Keratinocyte (primary cell): ENCODE measurements at regions not wholly inside any gene's neighbourhood (a gene's known extent, or its start where the extent isn't known, plus 50 kb on each side); places are given as distances from the start of the nearest gene placed in this dataset.

Experiments used
- DNase-seq: peaks from one replicate; pipeline ENCODE4 v3.0.0-alpha.2; 2011; ENCODE audit warnings: low read depth, missing footprints, low spot score
- FAIRE-seq: peaks from 2 replicates; lab custom pipeline; 2011; peaks lifted over from hg19 to GRCh38; lab: Jason Lieb, UNC
- H2AFZ ChIP-seq: 2 replicates; pipeline ENCODE4 v1.6.0; 2012; ENCODE audit warnings: low read length, control low read depth, inconsistent platforms; ENCODE audit not compliant: control insufficient read depth
- H3K27ac ChIP-seq: 2 replicates; pipeline ENCODE4 v1.5.1; 2011; ENCODE audit warnings: low read length; ENCODE audit not compliant: control insufficient read depth, insufficient read depth
- H3K27me3 ChIP-seq: 3 replicates; pipeline ENCODE4 v1.6.0; 2011; ENCODE audit warnings: low read length; ENCODE audit not compliant: control insufficient read depth, insufficient read depth; ENCODE audit errors: extremely low read depth
- H3K36me3 ChIP-seq, 2 experiments: 2 replicates in 1 of 2; 3 replicates in 1 of 2; pipeline ENCODE4 v1.5.1; 2011; ENCODE audit warnings: low read length in 2 of 2, mild to moderate bottlenecking in 1 of 2; ENCODE audit not compliant: control insufficient read depth in 2 of 2, insufficient read depth in 2 of 2; ENCODE audit errors: extremely low read depth in 1 of 2
- H3K4me1 ChIP-seq: 3 replicates; pipeline ENCODE4 v1.5.1; 2011; ENCODE audit warnings: low read length; ENCODE audit not compliant: control insufficient read depth, insufficient read depth; ENCODE audit errors: extremely low read depth
- H3K4me2 ChIP-seq: 3 replicates; pipeline ENCODE4 v1.6.0; 2011; ENCODE audit warnings: low read depth, low read length; ENCODE audit not compliant: control insufficient read depth, insufficient read depth; ENCODE audit errors: extremely low read depth
- H3K4me3 ChIP-seq, 3 experiments: fragments of 200-600 bp in 1 of 3; sonication (generic) in 1 of 3; 2 replicates in 2 of 3; 3 replicates in 1 of 3; pipeline ENCODE4 v1.5.1; 2011 to 2016; ENCODE audit warnings: low read length in 3 of 3, mild to moderate bottlenecking in 3 of 3, control low read depth in 2 of 3, inconsistent platforms in 1 of 3, low read depth in 1 of 3, mixed read lengths in 1 of 3, mixed run types in 1 of 3, moderate library complexity in 1 of 3; ENCODE audit not compliant: control insufficient read depth in 2 of 3, insufficient read depth in 2 of 3; ENCODE audit errors: extremely low read depth in 1 of 3
- H3K79me2 ChIP-seq: 2 replicates; pipeline ENCODE4 v1.6.0; 2012; ENCODE audit warnings: low read length; ENCODE audit not compliant: control insufficient read depth, insufficient read depth
- H3K9ac ChIP-seq: 3 replicates; pipeline ENCODE4 v1.6.0; 2011; ENCODE audit warnings: low read length; ENCODE audit not compliant: control insufficient read depth, insufficient read depth; ENCODE audit errors: extremely low read depth
- H3K9me1 ChIP-seq: 3 replicates; pipeline ENCODE4 v1.6.0; 2011; ENCODE audit warnings: low read length; ENCODE audit not compliant: control insufficient read depth, insufficient read depth; ENCODE audit errors: extremely low read depth
- H3K9me3 ChIP-seq: 2 replicates; pipeline ENCODE4 v1.5.1; 2012; ENCODE audit warnings: low read depth, low read length; ENCODE audit not compliant: control insufficient read depth
- H4K20me1 ChIP-seq: 3 replicates; pipeline ENCODE4 v1.6.0; 2011; ENCODE audit warnings: low read length; ENCODE audit not compliant: control insufficient read depth, insufficient read depth; ENCODE audit errors: extremely low read depth
- CTCF ChIP-seq, 3 experiments: IDR thresholded peaks in 1 of 3; conservative IDR thresholded peaks in 1 of 3; optimal IDR thresholded peaks in 1 of 3; 2 replicates in 2 of 3; 3 replicates in 1 of 3; pipeline versions ENCODE3 to v1.5.1; 2011; ENCODE audit warnings: low read length in 3 of 3, mild to moderate bottlenecking in 3 of 3, moderate library complexity in 2 of 3, control low read depth in 1 of 3, inconsistent platforms in 1 of 3; ENCODE audit not compliant: insufficient read depth in 2 of 3; ENCODE audit errors: extremely low read depth in 1 of 3
- EZH2 ChIP-seq: IDR thresholded peaks from one replicate; pipeline ENCODE4 v1.6.1; 2012; ENCODE audit warnings: inconsistent platforms, mild to moderate bottlenecking, low read length, moderate library complexity
- dilution Hi-C: fragments of 300-500 bp; cut with MboI; formaldehyde crosslinking; loops from one replicate; pipeline ENCODE4 v1.7.0; 2020; ENCODE audit warnings: low sequenced_read_pairs; ENCODE audit not compliant: extremely low pct_ligation_motif_present

DNA sequence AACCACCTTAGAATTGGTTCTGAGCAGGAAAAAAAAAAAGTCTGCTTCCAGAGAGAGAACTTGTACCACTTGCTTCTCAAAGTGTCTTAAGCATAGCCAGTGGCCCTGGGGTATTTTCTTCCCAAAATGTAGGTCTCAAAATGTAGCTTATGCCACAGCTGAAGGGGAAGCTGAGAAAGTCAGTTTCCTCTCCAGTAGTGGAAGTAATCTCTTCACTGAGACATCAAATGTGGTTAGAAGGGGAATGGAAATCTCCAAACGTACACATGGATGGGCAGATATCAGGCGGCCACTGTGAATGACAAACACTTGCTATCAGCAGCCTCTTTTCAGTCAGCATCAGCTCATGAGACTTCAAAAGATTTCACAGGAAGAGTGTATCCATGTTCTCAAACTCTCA lies 841.2 kb downstream of the TUSC7 start:
- no peaks in the 10 kb centered on the region for H3K36me3 ChIP-seq
- no peaks in the 10 kb centered on the region for H3K27me3 ChIP-seq
- no peaks in the 10 kb centered on the region for H3K79me2 ChIP-seq
- dilution Hi-C loops = no loop called here
- no peak overlapping the region for H3K4me2 ChIP-seq
- peaks cover 5% of the 10 kb centered on the region for H3K4me1 ChIP-seq
- FAIRE-seq = no peak
- no peak for DNase-seq
- H3K9ac ChIP-seq = no peak overlapping the region
- no peak overlapping the region for H3K4me3 ChIP-seq
- no peaks in the 10 kb centered on the region for H4K20me1 ChIP-seq
- no peak overlapping the region for H3K27ac ChIP-seq
- no peak for TF ChIP-seq CTCF (optimal IDR thresholded peaks at IDR 0.05 in 1 of 3, IDR thresholded peaks at IDR 0.05 in 1 of 3, conservative IDR thresholded peaks at IDR 0.05 in 1 of 3; ENCODE audit: extremely low read depth in 1 of 3, insufficient read depth in 2 of 3, low read length in 3 of 3)
- no peak for TF ChIP-seq EZH2
- no peaks in the 10 kb centered on the region for H3K9me1 ChIP-seq
- no peaks in the 10 kb centered on the region for H3K9me3 ChIP-seq
- no peak overlapping the region for H2AFZ ChIP-seq

- Histone ChIP-seq H3K36me3 (no peaks in the 10 kb centered on the region), H3K4me2 (no peak overlapping the region), H3K4me1 (peaks cover 3% of the 10 kb centered on the region), H3K79me2 (no peaks in the 10 kb centered on the region), H3K9me1 (no peaks in the 10 kb centered on the region), H3K4me3 (no peak overlapping the region), H3K27me3 (no peaks in the 10 kb centered on the region), H3K9ac (no peak overlapping the region), H3K27ac (no peak overlapping the region), H2AFZ (no peak overlapping the region), H4K20me1 (no peaks in the 10 kb centered on the region), H3K9me3 (no peaks in the 10 kb centered on the region)
- TF ChIP-seq EZH2 = no peak
- TF ChIP-seq CTCF (optimal IDR thresholded peaks at IDR 0.05 in 1 of 3, IDR thresholded peaks at IDR 0.05 in 1 of 3, conservative IDR thresholded peaks at IDR 0.05 in 1 of 3; ENCODE audit: extremely low read depth in 1 of 3, insufficient read depth in 2 of 3, low read length in 3 of 3) = no peak
- DNase-seq = no peak
- dilution Hi-C loops = no loop called here
- FAIRE-seq = no peak
These were observed 843.9 kb downstream of the TUSC7 start for GRCh38 chr3:117553461-117553860.
